Ishikawa (cell line): ENCODE measurements at regions not wholly inside any gene's neighbourhood (a gene's known extent, or its start where the extent isn't known, plus 50 kb on each side); places are given as distances from the start of the nearest gene placed in this dataset.

Experiments
- FOXM1 ChIP-seq: IDR thresholded peaks from 2 replicates; pipeline ENCODE4 v1.6.1; 2012; ENCODE audit warnings: low read depth, borderline replicate concordance
- YY1 ChIP-seq: IDR thresholded peaks from 2 replicates; pipeline ENCODE4 v1.6.1; 2012; ENCODE audit warnings: low read depth

GRCh38 chr15:35974052-35974451, 428.1 kb upstream of the DPH6 start:
- TF ChIP-seq FOXM1: no peak
- no peak for TF ChIP-seq YY1
